RWPE2 (cell line): ENCODE measurements at regions not wholly inside any gene's neighbourhood (a gene's known extent, or its start where the extent isn't known, plus 50 kb on each side); places are given as distances from the start of the nearest gene placed in this dataset.

Experiments used
- ATAC-seq: fragments of 200-7000 bp; cut with Tn5 transposase; 3 replicates; pipeline ENCODE4 v1.9.1; 2021; ENCODE audit warnings: low read depth
- DNase-seq: peaks from one replicate; pipeline ENCODE4 v3.0.0-alpha.2; 2020; ENCODE audit warnings: low spot score
- H3K27ac ChIP-seq: fragments of 450-650 bp; 2 replicates; pipeline ENCODE4 v1.5.1; 2017; ENCODE audit warnings: mild to moderate bottlenecking; ENCODE audit not compliant: poor library complexity, severe bottlenecking
- H3K27me3 ChIP-seq: fragments of 250-450 bp; sonication (Bioruptor Pico); 2 replicates; pipeline ENCODE4 v1.5.1; 2021; ENCODE audit warnings: mild to moderate bottlenecking, moderate library complexity; ENCODE audit not compliant: insufficient read depth, poor library complexity, severe bottlenecking
- H3K36me3 ChIP-seq: fragments of 250-450 bp; sonication (Bioruptor Pico); 2 replicates; pipeline ENCODE4 v1.5.1; 2020; ENCODE audit warnings: low read depth, mild to moderate bottlenecking, moderate library complexity
- H3K4me1 ChIP-seq: fragments of 250-450 bp; sonication (Bioruptor Pico); 2 replicates; pipeline ENCODE4 v1.5.1; 2021; ENCODE audit warnings: mild to moderate bottlenecking, moderate library complexity; ENCODE audit not compliant: insufficient read depth, poor library complexity, severe bottlenecking
- H3K4me3 ChIP-seq: fragments of 250-450 bp; sonication (Bioruptor Pico); 2 replicates; pipeline ENCODE4 v1.5.1; 2021; ENCODE audit warnings: mild to moderate bottlenecking, moderate library complexity; ENCODE audit not compliant: severe bottlenecking
- H3K9me3 ChIP-seq: fragments of 250-450 bp; sonication (Bioruptor Pico); 2 replicates; pipeline ENCODE4 v1.5.1; 2021; ENCODE audit warnings: mild to moderate bottlenecking, moderate library complexity; ENCODE audit not compliant: severe bottlenecking
- CTCF ChIP-seq: fragments of 450-650 bp; IDR thresholded peaks from one replicate; pipeline ENCODE4 v1.5.1; 2017; ENCODE audit warnings: mild to moderate bottlenecking, moderate library complexity; ENCODE audit not compliant: poor library complexity, severe bottlenecking

DNA sequence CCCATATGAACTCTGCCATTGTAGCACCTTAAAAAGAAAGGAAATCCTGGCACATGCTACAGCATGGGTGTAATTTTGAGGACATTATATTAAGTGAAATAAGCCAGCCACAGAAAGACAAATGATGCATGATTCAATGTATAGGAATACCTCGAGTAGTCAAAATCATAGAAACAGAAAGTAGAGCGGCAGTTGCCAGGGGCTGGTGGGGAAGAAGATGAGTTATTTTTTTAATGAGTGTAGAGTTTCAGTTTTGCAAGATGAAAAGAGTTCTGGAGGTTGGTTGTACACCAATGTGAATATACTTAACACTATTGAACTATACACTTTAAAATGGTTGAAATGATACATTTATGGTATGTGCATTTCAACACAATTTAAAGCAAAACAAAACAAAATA lies 133.0 kb downstream of the ZDHHC21 start:
- Histone ChIP-seq H3K4me1 (no peaks in the 10 kb centered on the region), H3K9me3 (no peaks in the 10 kb centered on the region), H3K4me3 (no peak overlapping the region), H3K27me3 (no peaks in the 10 kb centered on the region), H3K36me3 (no peaks in the 10 kb centered on the region), H3K27ac (no peak overlapping the region)
- DNase-seq: no peak
- TF ChIP-seq CTCF: no peak
- ATAC-seq: no peak

DNA sequence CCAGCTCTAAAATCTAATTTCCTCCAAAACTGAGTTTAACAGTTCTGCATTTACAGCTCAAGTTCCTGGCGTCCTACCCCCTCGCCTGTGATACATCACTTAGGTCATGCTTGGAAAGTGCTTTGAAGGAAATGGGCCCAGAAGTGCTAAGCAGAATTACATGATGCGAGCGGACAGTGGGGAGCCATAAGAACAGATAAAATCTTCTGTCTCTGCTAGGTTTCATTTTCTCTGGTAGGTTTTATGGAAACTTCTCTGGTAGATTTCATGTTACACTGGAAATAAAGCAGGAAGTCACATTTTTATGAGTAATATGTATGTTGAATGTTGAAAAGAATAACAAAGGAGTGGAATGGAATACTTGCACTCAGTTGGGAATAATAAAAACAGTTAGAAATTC lies 138.3 kb downstream of the ZDHHC21 start:
- no peaks in the 10 kb centered on the region for H3K4me1 ChIP-seq
- no peak for DNase-seq
- no peaks in the 10 kb centered on the region for H3K27me3 ChIP-seq
- TF ChIP-seq CTCF: no peak
- ATAC-seq: no peak
- no peak overlapping the region for H3K4me3 ChIP-seq
- H3K27ac ChIP-seq: no peak overlapping the region
- H3K36me3 ChIP-seq: no peaks in the 10 kb centered on the region
- H3K9me3 ChIP-seq: no peaks in the 10 kb centered on the region

GRCh38 chr9:14547245-14548060 lies 145.8 kb downstream of the ZDHHC21 start:
- Histone ChIP-seq H3K36me3 (no peaks in the 10 kb centered on the region), H3K27ac (no peak overlapping the region), H3K4me3 (no peak overlapping the region), H3K4me1 (no peaks in the 10 kb centered on the region), H3K9me3 (no peaks in the 10 kb centered on the region), H3K27me3 (peaks cover 5% of the 10 kb centered on the region)
- ATAC-seq (no peak), DNase-seq (no peak)
- TF ChIP-seq CTCF: no peak

DNA sequence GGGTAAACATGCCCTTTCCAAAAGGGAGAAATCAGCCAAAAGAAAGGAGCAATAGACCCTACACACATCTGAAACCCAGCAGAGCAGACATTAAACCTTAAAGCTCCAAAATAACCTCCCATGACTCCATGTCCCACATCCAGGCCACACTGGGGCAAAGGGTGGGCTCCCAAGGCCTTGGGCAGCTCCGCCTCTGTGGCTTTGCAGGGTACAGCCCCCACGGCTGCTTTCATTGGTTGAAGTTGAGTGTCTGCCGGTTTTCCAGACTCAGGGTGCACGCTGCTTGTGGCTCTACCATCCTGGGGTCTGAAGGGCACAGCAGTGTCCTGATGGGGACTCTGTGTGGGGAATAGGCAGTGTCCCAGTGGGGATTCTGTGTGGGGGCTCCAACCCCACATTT lies 146.5 kb downstream of the ZDHHC21 start:
- TF ChIP-seq CTCF: no peak
- H3K4me3 ChIP-seq: no peak overlapping the region
- ATAC-seq (no peak), DNase-seq (no peak)
- H3K27me3 ChIP-seq: peaks cover 5% of the 10 kb centered on the region
- no peak overlapping the region for H3K27ac ChIP-seq
- H3K9me3 ChIP-seq: no peaks in the 10 kb centered on the region
- H3K36me3 ChIP-seq: no peaks in the 10 kb centered on the region
- no peaks in the 10 kb centered on the region for H3K4me1 ChIP-seq

- Histone ChIP-seq H3K9me3 (no peaks in the 10 kb centered on the region), H3K4me3 (no peak overlapping the region), H3K36me3 (no peaks in the 10 kb centered on the region), H3K27me3 (peaks cover 8% of the 10 kb centered on the region), H3K4me1 (no peaks in the 10 kb centered on the region), H3K27ac (no peak overlapping the region)
- TF ChIP-seq CTCF: no peak
- ATAC-seq (no peak), DNase-seq (no peak)
Measured at GRCh38 chr9:14542071-14542470, 151.2 kb downstream of the ZDHHC21 start.
